WI38 (cell line): ENCODE measurements at regions not wholly inside any gene's neighbourhood (a gene's known extent, or its start where the extent isn't known, plus 50 kb on each side); places are given as distances from the start of the nearest gene placed in this dataset.

Source experiments
- H3K4me3 ChIP-seq: 2 replicates; pipeline ENCODE4 v1.5.1; 2011; ENCODE audit warnings: low read depth, mild to moderate bottlenecking, control low read depth, low read length
- TF ChIP-seq, protein P1 (sequence below): IDR thresholded peaks from 2 replicates; pipeline ENCODE4 v1.5.1; 2012; ENCODE audit warnings: low read depth, mild to moderate bottlenecking, control low read depth, low read length

DNA sequence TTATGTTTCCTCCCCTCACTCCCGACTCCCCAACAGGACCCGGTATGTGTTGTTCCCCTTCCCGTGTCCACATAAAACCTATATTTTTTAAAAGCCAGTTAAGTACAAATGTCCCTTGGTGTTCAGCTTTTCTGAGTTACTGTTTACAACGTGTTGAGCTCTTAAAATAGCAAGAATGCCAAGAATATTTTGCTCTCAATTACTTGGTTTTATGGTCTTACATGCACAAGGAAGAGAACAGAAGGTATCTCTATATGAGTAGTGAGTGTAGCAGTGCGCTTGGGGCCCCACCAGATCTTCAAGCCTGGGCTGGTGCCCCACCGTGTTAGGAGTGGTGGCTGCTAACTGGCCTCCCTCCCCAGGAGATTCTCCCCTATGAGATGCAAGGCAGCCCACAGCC is 75.3 kb downstream of the RIN2 start:
- no peak overlapping the region for H3K4me3 ChIP-seq
- TF ChIP-seq, protein P1, sequence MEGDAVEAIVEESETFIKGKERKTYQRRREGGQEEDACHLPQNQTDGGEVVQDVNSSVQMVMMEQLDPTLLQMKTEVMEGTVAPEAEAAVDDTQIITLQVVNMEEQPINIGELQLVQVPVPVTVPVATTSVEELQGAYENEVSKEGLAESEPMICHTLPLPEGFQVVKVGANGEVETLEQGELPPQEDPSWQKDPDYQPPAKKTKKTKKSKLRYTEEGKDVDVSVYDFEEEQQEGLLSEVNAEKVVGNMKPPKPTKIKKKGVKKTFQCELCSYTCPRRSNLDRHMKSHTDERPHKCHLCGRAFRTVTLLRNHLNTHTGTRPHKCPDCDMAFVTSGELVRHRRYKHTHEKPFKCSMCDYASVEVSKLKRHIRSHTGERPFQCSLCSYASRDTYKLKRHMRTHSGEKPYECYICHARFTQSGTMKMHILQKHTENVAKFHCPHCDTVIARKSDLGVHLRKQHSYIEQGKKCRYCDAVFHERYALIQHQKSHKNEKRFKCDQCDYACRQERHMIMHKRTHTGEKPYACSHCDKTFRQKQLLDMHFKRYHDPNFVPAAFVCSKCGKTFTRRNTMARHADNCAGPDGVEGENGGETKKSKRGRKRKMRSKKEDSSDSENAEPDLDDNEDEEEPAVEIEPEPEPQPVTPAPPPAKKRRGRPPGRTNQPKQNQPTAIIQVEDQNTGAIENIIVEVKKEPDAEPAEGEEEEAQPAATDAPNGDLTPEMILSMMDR = no peak

DNA sequence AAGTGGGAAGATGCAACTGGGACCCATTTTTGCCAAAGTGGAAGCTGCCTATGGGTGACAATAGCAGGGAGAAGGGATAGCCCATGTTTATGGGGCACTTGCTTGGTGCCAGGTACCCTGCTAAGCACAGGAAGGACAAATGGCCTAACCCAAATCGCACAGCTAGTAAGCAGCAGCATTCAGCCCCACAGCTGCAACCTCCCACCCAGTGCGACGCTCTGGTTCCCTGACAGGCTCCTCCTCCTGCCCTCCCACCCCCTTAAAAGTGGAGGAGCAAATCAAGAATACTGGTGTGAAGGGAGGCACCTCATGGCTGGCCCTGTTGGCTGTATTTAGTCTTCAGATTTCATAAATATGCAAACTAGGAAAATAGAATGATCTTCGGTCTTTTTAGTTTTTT is 76.2 kb downstream of the RIN2 start:
- TF ChIP-seq, protein P1 = no peak
- H3K4me3 ChIP-seq = no peak overlapping the region

GRCh38 chr20:19834783-19835182 is 76.7 kb downstream of the RIN2 start:
- no peak overlapping the region for H3K4me3 ChIP-seq
- TF ChIP-seq, protein P1 = no peak

DNA sequence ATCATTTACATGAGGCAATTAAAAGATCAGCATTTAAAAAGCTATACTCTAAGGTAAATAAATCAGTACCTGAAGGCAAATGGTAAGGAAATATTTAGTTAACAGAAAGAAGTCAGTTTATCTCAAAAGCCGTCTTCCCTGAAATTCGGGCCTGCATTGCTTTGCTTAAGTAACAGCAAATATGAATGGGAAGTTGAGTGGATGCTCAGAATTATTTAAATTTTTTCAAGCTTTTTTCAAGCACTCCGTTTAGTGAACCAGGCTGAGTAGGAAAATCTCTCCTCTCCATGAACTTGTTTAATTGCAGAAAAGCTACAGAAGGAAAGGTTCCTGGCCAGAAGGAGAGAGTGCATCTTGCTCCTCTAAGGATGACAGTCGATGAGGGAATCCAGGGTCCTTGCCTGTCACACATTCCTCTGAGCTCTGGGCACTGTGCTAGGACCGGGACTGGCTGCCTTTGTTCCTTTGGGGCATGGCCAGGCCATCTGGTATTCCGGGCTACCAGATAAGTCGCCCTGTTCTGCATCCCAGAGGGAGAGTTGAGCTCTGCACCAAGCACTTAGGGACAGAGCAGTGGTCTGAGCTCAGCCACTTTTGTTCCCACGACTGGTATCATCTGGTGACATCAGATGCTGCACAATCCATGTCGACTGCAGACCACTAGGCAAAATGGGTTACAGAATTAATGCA is 77.6 kb downstream of the RIN2 start:
- no peak overlapping the region for H3K4me3 ChIP-seq
- TF ChIP-seq, protein P1 = no peak

DNA sequence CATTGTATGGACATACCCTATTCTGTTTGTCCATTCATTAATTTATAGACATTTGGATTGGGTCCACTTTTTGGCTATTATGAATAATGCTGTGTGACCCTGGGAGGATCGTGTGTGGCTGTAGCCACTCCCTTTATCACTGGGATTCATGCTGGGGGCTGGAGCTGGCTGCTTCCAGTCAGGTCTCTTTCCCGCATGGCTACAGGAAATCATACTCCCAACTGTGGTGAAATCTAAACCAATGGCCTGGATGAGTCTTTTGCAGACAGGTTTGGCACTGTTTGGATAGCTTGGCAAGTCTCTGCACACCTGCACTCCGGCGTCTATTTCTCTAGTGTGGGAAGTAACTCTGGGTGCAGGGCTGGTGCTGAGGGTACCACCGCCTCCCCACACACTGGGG is 80.4 kb downstream of the RIN2 start:
- no peak overlapping the region for H3K4me3 ChIP-seq
- TF ChIP-seq, protein P1 = no peak

GRCh38 chr20:19839053-19839452 is 81.0 kb downstream of the RIN2 start:
- no peak overlapping the region for H3K4me3 ChIP-seq
- TF ChIP-seq, protein P1 = no peak

DNA sequence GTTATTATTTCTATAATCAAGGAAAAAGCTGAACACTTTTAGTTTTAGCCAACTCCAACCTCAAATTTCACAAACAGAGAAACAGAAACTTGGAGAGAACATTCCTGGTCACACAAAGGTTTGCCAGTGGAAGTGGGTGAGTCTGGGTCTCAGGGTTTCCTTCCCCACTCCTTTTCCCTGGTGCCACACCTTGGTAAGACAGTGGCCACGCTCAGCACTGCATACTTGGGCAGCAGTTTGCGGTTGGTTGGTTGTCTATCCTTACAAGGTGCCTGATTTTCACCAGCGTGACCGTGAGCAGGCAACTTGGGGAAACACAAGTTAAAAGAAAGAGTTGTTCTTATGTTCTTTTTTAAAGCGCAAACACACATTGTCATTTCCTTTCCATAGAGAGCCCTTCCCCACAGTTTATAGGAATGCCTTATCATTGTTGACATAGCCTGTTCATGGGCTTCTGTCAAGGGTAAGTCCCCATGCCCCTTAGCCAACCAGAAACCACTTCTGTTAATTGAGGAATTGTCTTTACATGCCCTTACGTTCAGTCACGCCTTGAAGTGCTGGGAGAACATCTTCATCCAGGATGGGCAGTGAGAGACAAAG is 82.2 kb downstream of the RIN2 start:
- TF ChIP-seq, protein P1 = no peak
- H3K4me3 ChIP-seq = no peak overlapping the region
